ENCODE measurements at regions not wholly inside any gene's neighbourhood (a gene's known extent, or its start where the extent isn't known, plus 50 kb on each side); places are given as distances from the start of the nearest gene placed in this dataset.

DNA sequence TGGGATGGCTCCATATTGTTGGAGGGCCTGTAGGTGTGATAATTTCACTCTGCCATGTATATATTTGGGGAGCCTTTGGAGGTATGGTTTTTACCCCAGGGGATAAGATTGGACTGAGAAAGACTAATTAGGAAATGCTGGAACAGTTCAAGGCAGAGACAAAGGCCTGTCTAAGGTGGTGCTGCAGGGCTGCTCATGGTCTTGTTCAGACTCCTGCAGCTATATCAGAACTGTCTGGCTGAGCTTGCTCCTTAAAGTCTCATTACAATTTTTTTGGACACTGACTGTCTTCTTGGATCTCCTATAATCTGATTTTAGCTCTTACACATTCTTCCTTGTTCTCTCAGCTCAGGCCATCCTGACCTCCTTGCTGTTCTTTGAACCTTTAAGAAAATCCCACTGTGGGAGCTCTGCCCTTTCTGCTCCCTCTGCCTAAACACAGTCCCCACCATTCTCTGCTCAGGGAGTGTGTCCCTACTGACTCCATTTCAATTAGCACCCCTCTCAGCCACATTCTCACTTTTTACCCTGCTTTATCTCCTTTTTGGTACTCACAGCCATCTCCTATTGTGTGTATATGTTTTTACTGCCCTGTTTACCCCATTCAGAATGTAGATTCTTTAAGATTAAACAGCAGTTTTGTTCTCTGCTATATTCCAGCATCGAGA, 468.7 kb upstream of the FANCL start:
- no peaks in the 10 kb centered on the region for H3K4me1 ChIP-seq (ENCODE audit: insufficient read depth)
- H3K27me3 ChIP-seq = no peaks in the 10 kb centered on the region
- DNase-seq = no peak
- TF ChIP-seq, protein P1, sequence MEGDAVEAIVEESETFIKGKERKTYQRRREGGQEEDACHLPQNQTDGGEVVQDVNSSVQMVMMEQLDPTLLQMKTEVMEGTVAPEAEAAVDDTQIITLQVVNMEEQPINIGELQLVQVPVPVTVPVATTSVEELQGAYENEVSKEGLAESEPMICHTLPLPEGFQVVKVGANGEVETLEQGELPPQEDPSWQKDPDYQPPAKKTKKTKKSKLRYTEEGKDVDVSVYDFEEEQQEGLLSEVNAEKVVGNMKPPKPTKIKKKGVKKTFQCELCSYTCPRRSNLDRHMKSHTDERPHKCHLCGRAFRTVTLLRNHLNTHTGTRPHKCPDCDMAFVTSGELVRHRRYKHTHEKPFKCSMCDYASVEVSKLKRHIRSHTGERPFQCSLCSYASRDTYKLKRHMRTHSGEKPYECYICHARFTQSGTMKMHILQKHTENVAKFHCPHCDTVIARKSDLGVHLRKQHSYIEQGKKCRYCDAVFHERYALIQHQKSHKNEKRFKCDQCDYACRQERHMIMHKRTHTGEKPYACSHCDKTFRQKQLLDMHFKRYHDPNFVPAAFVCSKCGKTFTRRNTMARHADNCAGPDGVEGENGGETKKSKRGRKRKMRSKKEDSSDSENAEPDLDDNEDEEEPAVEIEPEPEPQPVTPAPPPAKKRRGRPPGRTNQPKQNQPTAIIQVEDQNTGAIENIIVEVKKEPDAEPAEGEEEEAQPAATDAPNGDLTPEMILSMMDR (IDR thresholded peaks at IDR 0.05) = no peak
- TF ChIP-seq POLR2A (IDR thresholded peaks at IDR 0.05) = no peak
- TF ChIP-seq EP300 (IDR thresholded peaks at IDR 0.05) = no peak
- H3K9me3 ChIP-seq = no peaks in the 10 kb centered on the region
- H3K4me3 ChIP-seq = no peak overlapping the region
- 88 to 95% (median 92%) methylated on average over 1 of the region's 1 CpG for WGBS, 3 donors
- H3K36me3 ChIP-seq = no peaks in the 10 kb centered on the region
- no peak overlapping the region for H3K27ac ChIP-seq
- intact Hi-C loops (cut with DNase I) = no loop called here

GRCh38 chr2:58709274-58709673, 468.1 kb upstream of the FANCL start:
- H3K27ac ChIP-seq = no peak overlapping the region
- no peaks in the 10 kb centered on the region for H3K36me3 ChIP-seq
- no peak for TF ChIP-seq EP300 (IDR thresholded peaks at IDR 0.05)
- no peak for TF ChIP-seq POLR2A (IDR thresholded peaks at IDR 0.05)
- WGBS, 3 donors = 80 to 88% (median 83%) methylated on average over 4 of the region's 4 CpGs
- no peak for DNase-seq
- no peaks in the 10 kb centered on the region for H3K9me3 ChIP-seq
- no peaks in the 10 kb centered on the region for H3K4me1 ChIP-seq (ENCODE audit: insufficient read depth)
- intact Hi-C loops (cut with DNase I) = no loop called here
- H3K27me3 ChIP-seq = no peaks in the 10 kb centered on the region
- H3K4me3 ChIP-seq = no peak overlapping the region

DNA sequence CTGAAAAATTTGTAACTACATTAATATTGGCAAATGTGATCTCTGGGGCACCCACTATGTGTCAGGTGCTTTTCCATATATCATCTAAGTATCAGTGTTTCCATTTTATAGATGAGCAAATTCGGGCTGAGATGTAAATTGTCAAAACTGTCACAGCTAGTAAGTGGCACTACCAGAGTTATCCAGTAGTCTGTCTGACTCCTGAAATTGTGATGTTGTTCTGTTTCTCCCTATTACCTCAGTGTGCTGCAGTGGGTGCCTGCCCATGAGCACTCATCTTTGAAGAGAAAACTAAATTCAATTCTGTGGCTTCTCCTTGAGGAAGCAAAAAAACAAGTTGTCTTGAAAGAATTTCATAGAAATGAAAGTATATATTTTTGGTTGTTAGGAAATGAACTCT, 467.4 kb upstream of the FANCL start:
- H3K36me3 ChIP-seq = no peaks in the 10 kb centered on the region
- no peak overlapping the region for H3K27ac ChIP-seq
- H3K4me1 ChIP-seq (ENCODE audit: insufficient read depth) = no peaks in the 10 kb centered on the region
- no peak overlapping the region for H3K4me3 ChIP-seq
- no peaks in the 10 kb centered on the region for H3K27me3 ChIP-seq
- 61 to 87% (median 67%) methylated on average over 1 of the region's 1 CpG for WGBS, 3 donors
- intact Hi-C loops (cut with DNase I) = no loop called here
- no peak for DNase-seq
- TF ChIP-seq, protein P1 (IDR thresholded peaks at IDR 0.05) = no peak
- H3K9me3 ChIP-seq = no peaks in the 10 kb centered on the region

- Histone ChIP-seq H3K9me3 (no peaks in the 10 kb centered on the region), H3K27me3 (no peaks in the 10 kb centered on the region), H3K36me3 (no peaks in the 10 kb centered on the region), H3K4me1 (ENCODE audit: insufficient read depth) (no peaks in the 10 kb centered on the region), H3K27ac (no peak overlapping the region), H3K4me3 (no peak overlapping the region)
- TF ChIP-seq, protein P1 (IDR thresholded peaks at IDR 0.05) = no peak
- TF ChIP-seq POLR2A (IDR thresholded peaks at IDR 0.05) (no peak), EP300 (IDR thresholded peaks at IDR 0.05) (no peak)
- 40 to 50% (median 44%) methylated on average over 2 of the region's 2 CpGs for WGBS, 3 donors
- no peak for DNase-seq
- intact Hi-C loops (cut with DNase I) = no loop called here
These were observed 461.3 kb upstream of the FANCL start for GRCh38 chr2:58702302-58702885.

GRCh38 chr2:58701688-58702301, 460.7 kb upstream of the FANCL start:
- WGBS, 3 donors = 79 to 84% (median 81%) methylated on average over 3 of the region's 3 CpGs
- H3K4me1 ChIP-seq (ENCODE audit: insufficient read depth) = no peaks in the 10 kb centered on the region
- H3K27me3 ChIP-seq = no peaks in the 10 kb centered on the region
- H3K27ac ChIP-seq = no peak overlapping the region
- DNase-seq = no peak
- no peaks in the 10 kb centered on the region for H3K36me3 ChIP-seq
- intact Hi-C loops (cut with DNase I) = no loop called here
- TF ChIP-seq, protein P1 (IDR thresholded peaks at IDR 0.05) = no peak
- no peak for TF ChIP-seq EP300 (IDR thresholded peaks at IDR 0.05)
- TF ChIP-seq POLR2A (IDR thresholded peaks at IDR 0.05) = no peak
- no peaks in the 10 kb centered on the region for H3K9me3 ChIP-seq
- no peak overlapping the region for H3K4me3 ChIP-seq
